SK-N-SH (cell line): ENCODE measurements at regions not wholly inside any gene's neighbourhood (a gene's known extent, or its start where the extent isn't known, plus 50 kb on each side); places are given as distances from the start of the nearest gene placed in this dataset.

ENCODE experiments used
- CTCF ChIA-PET: fragments of 300-600, 350-600 bp; formaldehyde crosslinking; extraction: SDS; loops from one replicate; lab custom pipeline; 2021; lab: Yijun Ruan, JAX
- POLR2A ChIA-PET: fragments of 350-600 bp; sonication (Branson Sonifier 250); formaldehyde crosslinking; extraction: SDS; loops from one replicate; lab custom pipeline; 2020; ENCODE audit warnings: antibody characterized with exemption, inconsistent platforms; lab: Yijun Ruan, JAX
- DNase-seq: peaks from one replicate; pipeline ENCODE4 v3.0.0; 2012
- H2AFZ ChIP-seq: fragments of 200-600 bp; sonication (generic); 2 replicates; pipeline ENCODE4 v1.8.1; 2016; ENCODE audit warnings: antibody characterized with exemption, mild to moderate bottlenecking, low read depth
- H3F3A ChIP-seq: fragments of 200-600 bp; sonication (generic); replicated peaks from 2 replicates; pipeline ENCODE3; 2016; ENCODE audit warnings: antibody characterized with exemption, mild to moderate bottlenecking; ENCODE audit not compliant: insufficient read depth
- H3K27ac ChIP-seq, 2 experiments: fragments of 200-500 bp in 1 of 2; fragments of 200-600 bp in 1 of 2; sonication (Bioruptor generic) in 1 of 2; sonication (generic), shearing (Covaris generic) in 1 of 2; 2 replicates each; pipeline versions ENCODE4 v1.5.1 to v1.6.1; 2014 to 2016; ENCODE audit warnings: low read depth in 2 of 2, inconsistent platforms in 1 of 2, low read length in 1 of 2, mild to moderate bottlenecking in 1 of 2, mixed read lengths in 1 of 2
- H3K27me3 ChIP-seq: fragments of 200-600 bp; sonication (generic), shearing (Covaris generic); 2 replicates; pipeline ENCODE4 v1.6.1; 2016; ENCODE audit warnings: mixed run types; ENCODE audit not compliant: insufficient read depth
- H3K36me3 ChIP-seq, 2 experiments: fragments of 200-500 bp in 1 of 2; fragments of 200-600 bp in 1 of 2; sonication (Bioruptor generic) in 1 of 2; sonication (generic) in 1 of 2; replicated peaks in 1 of 2; 2 replicates each; pipeline versions ENCODE3 to v1.5.1; 2014 to 2016; ENCODE audit warnings: low read length in 1 of 2, mild to moderate bottlenecking in 1 of 2; ENCODE audit not compliant: insufficient read depth in 2 of 2, control insufficient read depth in 1 of 2
- H3K4me1 ChIP-seq, 2 experiments: fragments of 200-500 bp in 1 of 2; fragments of 200-600 bp in 1 of 2; sonication (Bioruptor generic) in 1 of 2; sonication (generic), shearing (Covaris generic) in 1 of 2; 2 replicates each; pipeline versions ENCODE4 v1.5.1 to v1.6.1; 2014 to 2016; ENCODE audit warnings: low read depth in 1 of 2, low read length in 1 of 2, mixed run types in 1 of 2; ENCODE audit not compliant: insufficient read depth in 2 of 2, control insufficient read depth in 1 of 2
- H3K4me2 ChIP-seq: fragments of 200-600 bp; sonication (generic), shearing (Covaris generic); 2 replicates; pipeline ENCODE4 v1.6.1; 2017; ENCODE audit warnings: mixed run types
- H3K4me3 ChIP-seq, 2 experiments: fragments of 200-500 bp in 1 of 2; fragments of 200-600 bp in 1 of 2; sonication (Bioruptor generic) in 1 of 2; sonication (generic), shearing (Covaris generic) in 1 of 2; 2 replicates each; pipeline versions ENCODE4 v1.5.1 to v1.8.1; 2014 to 2016; ENCODE audit warnings: low read depth in 2 of 2, inconsistent platforms in 1 of 2, low read length in 1 of 2, mild to moderate bottlenecking in 1 of 2, mixed read lengths in 1 of 2, moderate library complexity in 1 of 2
- H3K79me2 ChIP-seq: fragments of 200-600 bp; sonication (generic); 2 replicates; pipeline ENCODE4 v1.8.1; 2017; ENCODE audit warnings: mild to moderate bottlenecking; ENCODE audit not compliant: insufficient read depth
- H3K9ac ChIP-seq: fragments of 200-600 bp; sonication (generic); 2 replicates; pipeline ENCODE4 v1.6.1; 2017; ENCODE audit warnings: mixed run types
- H3K9me2 ChIP-seq: fragments of 200-600 bp; sonication (generic); 2 replicates; pipeline ENCODE4 v1.6.1; 2017; ENCODE audit warnings: mixed run types
- H3K9me3 ChIP-seq: fragments of 200-600 bp; sonication (generic); 2 replicates; pipeline ENCODE4 v1.6.1; 2017; ENCODE audit warnings: mixed run types, mild to moderate bottlenecking, moderate library complexity
- H4K20me1 ChIP-seq: fragments of 200-600 bp; sonication (generic); 2 replicates; pipeline ENCODE4 v1.6.1; 2017; ENCODE audit warnings: mild to moderate bottlenecking, mixed run types; ENCODE audit not compliant: insufficient read depth
- CHD2 ChIP-seq: fragments of 150-350 bp; IDR thresholded peaks from 2 replicates; pipeline ENCODE4 v1.6.1; 2018; ENCODE audit warnings: low read length; ENCODE audit not compliant: partially characterized antibody
- CTCF ChIP-seq: fragments of 200-600 bp; sonication (generic); IDR thresholded peaks from 2 replicates; pipeline ENCODE4 v1.6.1; 2017; ENCODE audit warnings: antibody characterized with exemption, mild to moderate bottlenecking, moderate library complexity
- ELF1 ChIP-seq: IDR thresholded peaks from 2 replicates; pipeline ENCODE4 v1.4.0; 2012
- EZH2phosphoT487 ChIP-seq: fragments of 200-600 bp; sonication (generic); IDR thresholded peaks from 2 replicates; pipeline ENCODE4 v1.6.1; 2017; ENCODE audit warnings: low read depth, mixed run types, mild to moderate bottlenecking, antibody characterized with exemption, moderate library complexity, borderline replicate concordance
- FOSL2 ChIP-seq: IDR thresholded peaks from 2 replicates; pipeline ENCODE4 v1.4.0; 2012; ENCODE audit warnings: low read depth, mild to moderate bottlenecking, moderate library complexity, borderline replicate concordance
- FOXJ3 ChIP-seq: sonication (generic); formaldehyde crosslinking; IDR thresholded peaks from 2 replicates; pipeline ENCODE4 v1.5.1; 2020; ENCODE audit warnings: mild to moderate bottlenecking, missing genetic modification reagents
- FOXM1 ChIP-seq: IDR thresholded peaks from 2 replicates; pipeline ENCODE4 v1.4.0; 2012; ENCODE audit warnings: low read depth, mild to moderate bottlenecking
- GABPA ChIP-seq: IDR thresholded peaks from 2 replicates; pipeline ENCODE4 v1.4.0; 2012; ENCODE audit warnings: low read depth, mild to moderate bottlenecking
- PBX3 ChIP-seq: IDR thresholded peaks from 2 replicates; pipeline ENCODE4; 2012
- RFX5 ChIP-seq: IDR thresholded peaks from 2 replicates; pipeline ENCODE4 v1.6.1; 2012; ENCODE audit warnings: mild to moderate bottlenecking, improper control_type of control experiment, low read length
- SIN3A ChIP-seq: IDR thresholded peaks from 2 replicates; pipeline ENCODE4 v1.6.1; 2012; ENCODE audit warnings: low read depth, mild to moderate bottlenecking, low read length, moderate library complexity, borderline replicate concordance
- TAF1 ChIP-seq: IDR thresholded peaks from 2 replicates; pipeline ENCODE4 v1.6.1; 2012; ENCODE audit warnings: low read depth, mild to moderate bottlenecking, low read length, moderate library complexity, borderline replicate concordance
- TCF12 ChIP-seq: IDR thresholded peaks from 2 replicates; pipeline ENCODE4 v1.4.0; 2012
- USF2 ChIP-seq: fragments of 150-350 bp; IDR thresholded peaks from 2 replicates; pipeline ENCODE4 v1.6.1; 2017; ENCODE audit warnings: antibody characterized with exemption, low read length, low read depth, borderline replicate concordance
- WGBS: methylation state at CpG from one replicate; pipeline ENCODE4 v1.1.6; 2017; ENCODE audit warnings: low lambda C conversion rate; 5-methylcytosine and 5-hydroxymethylcytosine counted together
- TF ChIP-seq, protein P1 (sequence below): fragments of 150-350 bp; IDR thresholded peaks from 2 replicates; pipeline ENCODE4 v1.6.1; 2016; ENCODE audit warnings: mild to moderate bottlenecking, low read depth, low read length
- TF ChIP-seq, protein P2 (sequence below): IDR thresholded peaks from 2 replicates; pipeline ENCODE4 v1.4.0; 2012; ENCODE audit warnings: low read depth

- Histone ChIP-seq H4K20me1 (no peaks in the 10 kb centered on the region), H2AFZ (no peak overlapping the region), H3K4me2 (no peak overlapping the region), H3K36me3 (no peaks in the 10 kb centered on the region), H3K9me3 (no peaks in the 10 kb centered on the region), H3K27ac (no peak overlapping the region), H3K4me1 (peaks cover 2 to 10% of the 10 kb centered on the region in 2 experiments; a peak in 3 of 4 replicates), H3K9ac (no peak overlapping the region), H3F3A (peaks cover 13% of the 10 kb centered on the region), H3K27me3 (no peaks in the 10 kb centered on the region), H3K79me2 (no peaks in the 10 kb centered on the region), H3K9me2 (no peaks in the 10 kb centered on the region), H3K4me3 (no peak overlapping the region)
- TF ChIP-seq, protein P1, sequence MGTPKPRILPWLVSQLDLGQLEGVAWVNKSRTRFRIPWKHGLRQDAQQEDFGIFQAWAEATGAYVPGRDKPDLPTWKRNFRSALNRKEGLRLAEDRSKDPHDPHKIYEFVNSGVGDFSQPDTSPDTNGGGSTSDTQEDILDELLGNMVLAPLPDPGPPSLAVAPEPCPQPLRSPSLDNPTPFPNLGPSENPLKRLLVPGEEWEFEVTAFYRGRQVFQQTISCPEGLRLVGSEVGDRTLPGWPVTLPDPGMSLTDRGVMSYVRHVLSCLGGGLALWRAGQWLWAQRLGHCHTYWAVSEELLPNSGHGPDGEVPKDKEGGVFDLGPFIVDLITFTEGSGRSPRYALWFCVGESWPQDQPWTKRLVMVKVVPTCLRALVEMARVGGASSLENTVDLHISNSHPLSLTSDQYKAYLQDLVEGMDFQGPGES: no peak
- TF ChIP-seq TAF1: no peak
- ChIA-PET POLR2A (no interaction called here), CTCF (no interaction called here)
- 86% methylated on average over 1 of the region's 1 CpG for WGBS
- DNase-seq: no peak
These were observed 640.0 kb upstream of the ARRDC3 start for GRCh38 chr5:92023141-92023471.

DNA sequence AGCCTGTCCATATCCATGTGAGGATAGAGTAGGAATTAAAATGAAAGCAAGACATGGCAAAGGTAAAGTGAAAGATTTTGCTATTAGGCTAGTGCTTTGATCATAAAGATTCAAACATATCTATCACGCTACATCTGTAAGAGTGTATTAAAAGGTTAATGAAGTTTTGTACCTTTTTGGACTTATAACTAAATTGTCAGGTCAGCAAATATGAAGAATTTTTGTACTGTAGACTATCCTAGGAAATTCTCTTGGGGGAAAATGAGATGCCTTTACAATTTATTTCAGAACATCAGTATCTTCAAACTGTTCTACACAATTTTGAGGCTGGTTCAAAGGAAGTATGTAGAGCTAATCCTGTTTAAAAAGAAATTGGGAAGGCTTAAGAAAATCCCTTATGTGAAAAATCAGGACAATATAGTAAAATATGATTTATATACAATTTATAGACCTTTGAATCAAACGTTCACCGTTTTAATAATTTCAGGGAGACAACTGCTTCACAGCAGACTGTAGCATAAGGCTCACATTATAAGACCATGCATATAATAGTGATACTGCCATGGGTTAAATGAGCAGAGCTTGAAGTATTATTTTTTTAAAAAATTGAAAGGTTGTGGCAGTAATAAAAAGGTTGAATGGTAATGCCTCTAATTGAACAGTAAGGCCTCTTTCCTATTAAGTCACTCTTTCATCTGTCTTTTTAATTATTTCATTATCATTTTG, 639.5 kb upstream of the ARRDC3 start:
- Histone ChIP-seq H4K20me1 (no peaks in the 10 kb centered on the region), H3K36me3 (no peaks in the 10 kb centered on the region), H3K27ac (no peak overlapping the region), H3F3A (peaks cover 17% of the 10 kb centered on the region), H3K79me2 (no peaks in the 10 kb centered on the region), H3K4me2 (no peak overlapping the region), H3K9ac (no peak overlapping the region), H3K4me1 (peaks cover 2 to 14% of the 10 kb centered on the region in 2 experiments; a peak in 3 of 4 replicates), H3K9me2 (no peaks in the 10 kb centered on the region), H3K4me3 (no peak overlapping the region), H2AFZ (no peak overlapping the region), H3K9me3 (no peaks in the 10 kb centered on the region), H3K27me3 (no peaks in the 10 kb centered on the region)
- TF ChIP-seq TCF12: no peak
- TF ChIP-seq CTCF: no peak
- TF ChIP-seq FOXJ3 (CRISPR knock-in tag): no peak
- no peak for TF ChIP-seq ELF1
- TF ChIP-seq SIN3A: no peak
- TF ChIP-seq FOSL2: no peak
- no peak for TF ChIP-seq PBX3
- TF ChIP-seq GABPA: no peak
- no peak for TF ChIP-seq FOXM1
- no peak for TF ChIP-seq RFX5
- no peak for TF ChIP-seq TAF1
- no peak for TF ChIP-seq USF2
- no peak for TF ChIP-seq CHD2
- no peak for TF ChIP-seq EZH2phosphoT487
- TF ChIP-seq, protein P2, sequence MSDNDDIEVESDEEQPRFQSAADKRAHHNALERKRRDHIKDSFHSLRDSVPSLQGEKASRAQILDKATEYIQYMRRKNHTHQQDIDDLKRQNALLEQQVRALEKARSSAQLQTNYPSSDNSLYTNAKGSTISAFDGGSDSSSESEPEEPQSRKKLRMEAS: no peak
- POLR2A ChIA-PET: no interaction called here
- CTCF ChIA-PET: no interaction called here
- no peak for DNase-seq
- 90% methylated on average over 3 of the region's 3 CpGs for WGBS
